ENCODE measurements at regions not wholly inside any gene's neighbourhood (a gene's known extent, or its start where the extent isn't known, plus 50 kb on each side); places are given as distances from the start of the nearest gene placed in this dataset.
"Not testable (repeated sequence)": the region's sequence is repeated elsewhere in the genome, so short reads cannot be mapped to it uniquely, and the experiment has no call there.

GRCh38 chr13:66237411-66238062, 992.6 kb downstream of the PCDH9 start:
- Histone ChIP-seq H3K9ac (ENCODE audit: insufficient read length) (no peak overlapping the region), H3K4me3 (no peak overlapping the region), H3K27ac (no peak overlapping the region), H3K36me3 (ENCODE audit: insufficient read depth, low read length) (no peaks in the 10 kb centered on the region), H3K9me3 (ENCODE audit: low read depth, low read length) (no peaks in the 10 kb centered on the region)
- TF ChIP-seq POLR2AphosphoS5 (IDR thresholded peaks at IDR 0.05; ENCODE audit: borderline replicate concordance, low read depth, low read length): no peak
- DNase-seq (ENCODE audit: low read depth, low spot score): no peak

- H3K4me3 ChIP-seq: no peak overlapping the region
- H3K36me3 ChIP-seq (ENCODE audit: insufficient read depth, low read length): no peaks in the 10 kb centered on the region
- no peak overlapping the region for H3K9ac ChIP-seq (ENCODE audit: insufficient read length)
- no peak overlapping the region for H3K27ac ChIP-seq
- TF ChIP-seq FOXP2 (optimal IDR thresholded peaks at IDR 0.05; ENCODE audit: control extremely low read depth, extremely low read length, insufficient read depth): no peak
- TF ChIP-seq POLR2AphosphoS5 (IDR thresholded peaks at IDR 0.05; ENCODE audit: borderline replicate concordance, low read depth, low read length): no peak
- no peak for TF ChIP-seq EZH2 (IDR thresholded peaks at IDR 0.05)
- DNase-seq (ENCODE audit: low read depth, low spot score): no peak
- no peaks in the 10 kb centered on the region for H3K9me3 ChIP-seq (ENCODE audit: low read depth, low read length)
These were observed 996.0 kb downstream of the PCDH9 start for GRCh38 chr13:66234159-66234558.

GRCh38 chr13:66231958-66232357, 998.2 kb downstream of the PCDH9 start:
- not testable (repeated sequence) for H3K27ac ChIP-seq; DNase-seq (ENCODE audit: low read depth, low spot score); H3K9me3 ChIP-seq (ENCODE audit: low read depth, low read length); H3K9ac ChIP-seq (ENCODE audit: insufficient read length); H3K36me3 ChIP-seq (ENCODE audit: insufficient read depth, low read length); H3K4me3 ChIP-seq

GRCh38 chr13:66225072-66225471, 1005.1 kb downstream of the PCDH9 start:
- no peaks in the 10 kb centered on the region for H3K9me3 ChIP-seq (ENCODE audit: low read depth, low read length)
- peak overlapping the region; percentile 62 for H3K27ac ChIP-seq
- no peak overlapping the region for H3K9ac ChIP-seq (ENCODE audit: insufficient read length)
- peak overlapping the region; percentile 11; the same call in 1 of the 2 replicates for H3K4me3 ChIP-seq
- TF ChIP-seq FOXP2 (optimal IDR thresholded peaks at IDR 0.05; ENCODE audit: control extremely low read depth, extremely low read length, insufficient read depth): no peak
- no peak for TF ChIP-seq EZH2 (IDR thresholded peaks at IDR 0.05)
- TF ChIP-seq POLR2AphosphoS5 (IDR thresholded peaks at IDR 0.05; ENCODE audit: borderline replicate concordance, low read depth, low read length): no peak
- no peaks in the 10 kb centered on the region for H3K36me3 ChIP-seq (ENCODE audit: insufficient read depth, low read length)
- DNase-seq (ENCODE audit: low read depth, low spot score): no peak

- Histone ChIP-seq H3K36me3 (ENCODE audit: insufficient read depth, low read length) (no peaks in the 10 kb centered on the region), H3K27ac (peak overlapping the region; percentile 62), H3K9ac (ENCODE audit: insufficient read length) (no peak overlapping the region), H3K4me3 (peak overlapping the region; percentile 11; the same call in 1 of the 2 replicates), H3K9me3 (ENCODE audit: low read depth, low read length) (no peaks in the 10 kb centered on the region)
- DNase-seq (ENCODE audit: low read depth, low spot score): no peak
- TF ChIP-seq POLR2AphosphoS5 (IDR thresholded peaks at IDR 0.05; ENCODE audit: borderline replicate concordance, low read depth, low read length): no peak
These were observed 1005.5 kb downstream of the PCDH9 start for GRCh38 chr13:66224663-66225062.

GRCh38 chr13:66222926-66223325, 1007.2 kb downstream of the PCDH9 start:
- no peak for DNase-seq (ENCODE audit: low read depth, low spot score)
- no peak overlapping the region for H3K9ac ChIP-seq (ENCODE audit: insufficient read length)
- H3K36me3 ChIP-seq (ENCODE audit: insufficient read depth, low read length): no peaks in the 10 kb centered on the region
- TF ChIP-seq EZH2 (IDR thresholded peaks at IDR 0.05) (no peak), POLR2AphosphoS5 (IDR thresholded peaks at IDR 0.05; ENCODE audit: borderline replicate concordance, low read depth, low read length) (no peak), FOXP2 (optimal IDR thresholded peaks at IDR 0.05; ENCODE audit: control extremely low read depth, extremely low read length, insufficient read depth) (no peak)
- no peaks in the 10 kb centered on the region for H3K9me3 ChIP-seq (ENCODE audit: low read depth, low read length)
- H3K4me3 ChIP-seq: no peak overlapping the region
- no peak overlapping the region for H3K27ac ChIP-seq

- Histone ChIP-seq H3K4me3 (no peak overlapping the region), H3K9ac (ENCODE audit: insufficient read length) (no peak overlapping the region), H3K9me3 (ENCODE audit: low read depth, low read length) (no peaks in the 10 kb centered on the region), H3K27ac (no peak overlapping the region), H3K36me3 (ENCODE audit: insufficient read depth, low read length) (no peaks in the 10 kb centered on the region)
- DNase-seq (ENCODE audit: low read depth, low spot score): no peak
- TF ChIP-seq EZH2 (IDR thresholded peaks at IDR 0.05): no peak
- no peak for TF ChIP-seq FOXP2 (optimal IDR thresholded peaks at IDR 0.05; ENCODE audit: control extremely low read depth, extremely low read length, insufficient read depth)
- no peak for TF ChIP-seq POLR2AphosphoS5 (IDR thresholded peaks at IDR 0.05; ENCODE audit: borderline replicate concordance, low read depth, low read length)
These were observed 1008.0 kb downstream of the PCDH9 start for GRCh38 chr13:66222127-66222526.

- no peak overlapping the region for H3K27ac ChIP-seq
- no peak for DNase-seq (ENCODE audit: low read depth, low spot score)
- H3K9me3 ChIP-seq (ENCODE audit: low read depth, low read length): no peaks in the 10 kb centered on the region
- no peak overlapping the region for H3K9ac ChIP-seq (ENCODE audit: insufficient read length)
- no peak for TF ChIP-seq POLR2AphosphoS5 (IDR thresholded peaks at IDR 0.05; ENCODE audit: borderline replicate concordance, low read depth, low read length)
- no peak for TF ChIP-seq FOXP2 (optimal IDR thresholded peaks at IDR 0.05; ENCODE audit: control extremely low read depth, extremely low read length, insufficient read depth)
- TF ChIP-seq EZH2 (IDR thresholded peaks at IDR 0.05): no peak
- H3K4me3 ChIP-seq: no peak overlapping the region
- H3K36me3 ChIP-seq (ENCODE audit: insufficient read depth, low read length): no peaks in the 10 kb centered on the region
These were observed 1010.6 kb downstream of the PCDH9 start for GRCh38 chr13:66219506-66219905.

- Histone ChIP-seq H3K27ac (no peak overlapping the region), H3K9ac (ENCODE audit: insufficient read length) (no peak overlapping the region), H3K4me3 (no peak overlapping the region), H3K36me3 (ENCODE audit: insufficient read depth, low read length) (no peaks in the 10 kb centered on the region), H3K9me3 (ENCODE audit: low read depth, low read length) (no peaks in the 10 kb centered on the region)
- no peak for DNase-seq (ENCODE audit: low read depth, low spot score)
- TF ChIP-seq POLR2AphosphoS5 (IDR thresholded peaks at IDR 0.05; ENCODE audit: borderline replicate concordance, low read depth, low read length) (no peak), FOXP2 (optimal IDR thresholded peaks at IDR 0.05; ENCODE audit: control extremely low read depth, extremely low read length, insufficient read depth) (no peak), EZH2 (IDR thresholded peaks at IDR 0.05) (no peak)
These were observed 1011.6 kb downstream of the PCDH9 start for GRCh38 chr13:66218583-66218982.
